ENCODE measurements at regions not wholly inside any gene's neighbourhood (a gene's known extent, or its start where the extent isn't known, plus 50 kb on each side); places are given as distances from the start of the nearest gene placed in this dataset.

DNA sequence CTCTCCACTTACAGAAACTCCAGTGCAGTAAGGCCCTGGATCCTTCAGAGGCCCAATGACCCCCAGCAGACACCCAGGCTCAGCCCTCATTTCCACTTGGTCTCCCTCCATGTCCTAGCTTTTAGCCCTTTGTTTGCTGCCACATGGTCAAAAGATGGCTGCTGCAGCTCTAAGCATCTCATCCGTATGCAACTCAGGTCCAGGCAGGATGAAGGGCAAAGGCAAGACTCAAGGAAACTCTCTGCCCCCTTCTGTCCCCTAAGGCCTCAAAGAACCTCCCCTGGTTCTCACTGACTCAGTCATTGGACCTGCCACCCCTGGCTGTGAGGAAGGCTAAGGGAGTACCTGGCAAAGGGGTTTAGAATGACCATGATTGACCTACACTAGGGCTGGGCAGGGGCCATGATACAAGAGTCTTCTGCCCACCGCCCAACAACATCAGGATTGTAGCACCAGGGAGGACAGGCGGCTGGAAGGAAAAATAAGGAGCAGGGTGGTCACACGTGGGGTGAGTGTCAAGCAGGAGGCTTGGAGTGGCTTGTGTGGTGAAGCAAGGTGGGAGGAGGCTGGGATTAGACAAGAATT is 303.8 kb upstream of the ZMIZ1 start:
- H3K27me3 Mint-ChIP-seq: peaks cover 3% of the 10 kb centered on the region
- ChIA-PET POLR2A (no interaction called here), CTCF (no interaction called here)
- no peaks in the 10 kb centered on the region for H3K36me3 Mint-ChIP-seq
- H3K4me3 Mint-ChIP-seq: no peak overlapping the region
- H3K9me3 Mint-ChIP-seq: no peaks in the 10 kb centered on the region
- intact Hi-C loops (cut with micrococcal nuclease): loop anchor here (5.0 to 10.0 kb wide), 2 partner anchors 207 to 720 kb away; no protein-coding TSS in a partner anchor
- no peak for DNase-seq
- H3K27ac Mint-ChIP-seq: peak overlapping the region; percentile 90
- peaks cover 25% of the 10 kb centered on the region for H3K4me1 Mint-ChIP-seq (ENCODE audit: low read depth)

DNA sequence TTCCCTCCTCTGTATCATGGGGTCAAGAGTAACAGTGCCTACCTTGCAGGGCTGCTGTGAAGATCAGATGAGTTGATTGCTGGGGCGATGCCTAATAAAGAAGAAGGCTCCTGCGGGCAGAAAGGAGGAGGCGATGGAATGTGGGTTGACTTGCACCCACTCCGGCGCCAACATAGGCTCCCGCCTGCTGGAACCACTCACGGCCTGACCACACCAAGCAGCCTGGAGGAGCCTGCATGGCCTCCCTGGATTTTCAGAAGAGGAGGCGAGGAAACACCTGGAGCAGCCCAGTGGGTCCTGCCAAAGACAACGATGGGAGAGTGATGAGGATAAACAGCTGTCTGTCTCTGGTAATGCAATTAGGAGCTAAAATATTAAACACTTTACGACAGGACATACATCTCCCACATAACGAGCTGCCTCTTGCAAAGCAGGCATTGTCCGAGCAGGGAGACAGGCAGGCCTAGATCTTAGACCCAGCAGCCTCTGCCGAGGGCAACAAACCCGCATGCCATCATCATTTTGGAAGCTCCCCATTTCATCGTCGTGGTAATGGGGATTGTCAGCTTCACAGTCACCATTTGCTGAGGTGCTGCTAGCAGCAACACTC is 302.9 kb upstream of the ZMIZ1 start:
- intact Hi-C loops (cut with micrococcal nuclease): loop anchor here (10.0 kb wide), 1 partner anchor 721 kb away; no protein-coding TSS in a partner anchor
- CTCF ChIA-PET: no interaction called here
- H3K27me3 Mint-ChIP-seq: peaks cover 3% of the 10 kb centered on the region

GRCh38 chr10:78766603-78767002 is 302.2 kb upstream of the ZMIZ1 start:
- peaks cover 25% of the 10 kb centered on the region for H3K4me1 Mint-ChIP-seq (ENCODE audit: low read depth)
- DNase-seq: no peak
- H3K4me3 Mint-ChIP-seq: no peak overlapping the region
- no peaks in the 10 kb centered on the region for H3K9me3 Mint-ChIP-seq
- no peak overlapping the region for H3K27ac Mint-ChIP-seq
- peaks cover 3% of the 10 kb centered on the region for H3K27me3 Mint-ChIP-seq
- POLR2A ChIA-PET: no interaction called here
- intact Hi-C loops (cut with micrococcal nuclease): loop anchor here (10.0 kb wide), 1 partner anchor 722 kb away; no protein-coding TSS in a partner anchor
- CTCF ChIA-PET: no interaction called here
- H3K36me3 Mint-ChIP-seq: no peaks in the 10 kb centered on the region

More for the DNA sequence above, 302.9 kb upstream of the ZMIZ1 start:
- no peaks in the 10 kb centered on the region for H3K36me3 Mint-ChIP-seq
- H3K9me3 Mint-ChIP-seq: no peaks in the 10 kb centered on the region
- H3K4me1 Mint-ChIP-seq (ENCODE audit: low read depth): peaks cover 25% of the 10 kb centered on the region
- DNase-seq: peak; percentile 6
- H3K4me3 Mint-ChIP-seq: no peak overlapping the region
- H3K27ac Mint-ChIP-seq: no peak overlapping the region
- POLR2A ChIA-PET: no interaction called here

DNA sequence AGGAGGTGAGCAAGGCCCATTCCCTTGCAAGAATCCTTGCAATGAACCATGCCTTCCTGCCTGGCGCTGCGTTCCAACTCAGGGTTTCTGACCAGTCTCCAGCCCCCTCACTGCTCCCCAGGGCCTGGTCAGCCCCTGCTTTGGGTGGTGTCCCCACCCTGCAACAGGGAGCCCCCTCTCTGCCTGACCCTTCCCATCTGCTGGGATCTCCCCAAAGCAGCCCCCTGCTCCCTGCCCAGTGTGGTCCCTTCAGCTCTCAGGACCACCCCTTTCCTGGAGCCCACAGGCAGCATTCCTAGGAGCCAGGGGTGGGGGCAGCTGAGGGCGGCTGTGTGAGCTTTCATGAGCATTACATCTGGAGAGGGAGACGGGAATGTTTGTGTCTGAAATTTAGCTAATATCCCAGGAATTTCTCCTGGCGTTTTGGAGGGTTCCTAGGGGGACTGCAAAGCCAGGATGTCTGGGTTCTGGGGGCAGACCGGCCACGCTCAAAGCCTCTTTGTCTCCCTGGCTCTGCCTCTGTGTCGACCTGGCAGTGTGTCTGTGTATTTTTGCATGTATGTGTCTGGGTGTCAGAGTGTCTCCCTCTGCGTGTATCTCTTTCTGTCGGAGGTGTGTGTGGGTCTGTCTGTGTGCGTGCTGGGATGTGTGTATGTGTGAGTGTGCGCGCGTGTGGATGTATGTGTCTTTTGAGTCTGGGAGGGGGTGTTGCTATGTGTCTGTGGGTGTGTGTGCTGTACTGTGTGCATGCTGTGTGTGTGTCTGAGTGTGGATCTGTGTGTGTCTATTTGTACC is 300.5 kb upstream of the ZMIZ1 start:
- POLR2A ChIA-PET: no interaction called here
- Mint-ChIP-seq H3K27ac (no peak overlapping the region), H3K36me3 (no peaks in the 10 kb centered on the region), H3K27me3 (no peaks in the 10 kb centered on the region), H3K4me3 (no peak overlapping the region), H3K9me3 (no peaks in the 10 kb centered on the region), H3K4me1 (ENCODE audit: low read depth) (peaks cover 16% of the 10 kb centered on the region)
- DNase-seq: peak; percentile 4
- CTCF ChIA-PET: no interaction called here
- intact Hi-C loops (cut with micrococcal nuclease): loop anchor here (10.0 kb wide), 1 partner anchor 723 kb away; no protein-coding TSS in a partner anchor

DNA sequence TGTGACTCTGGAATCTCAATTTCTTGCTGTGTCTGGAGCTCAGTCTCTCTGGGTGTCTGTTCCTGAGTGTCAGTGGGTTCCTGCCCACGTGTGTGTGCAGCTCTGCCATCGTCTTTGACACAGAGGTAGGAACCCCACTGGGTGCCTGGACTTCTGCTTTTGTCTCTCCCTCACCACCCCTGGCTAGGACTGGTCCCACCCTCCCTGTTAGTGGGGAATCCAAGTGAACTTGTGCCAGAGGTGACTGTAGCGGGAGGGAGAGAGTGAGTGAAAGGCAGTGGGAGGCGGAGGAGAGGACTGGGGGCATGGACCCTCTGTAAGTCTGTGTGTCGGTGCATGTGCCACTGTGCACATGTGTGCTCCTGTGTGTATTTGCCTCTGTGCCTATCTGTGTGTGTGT is 299.9 kb upstream of the ZMIZ1 start:
- POLR2A ChIA-PET: no interaction called here
- no peaks in the 10 kb centered on the region for H3K36me3 Mint-ChIP-seq

GRCh38 chr10:78769526-78769925 is 299.2 kb upstream of the ZMIZ1 start:
- no peak overlapping the region for H3K27ac Mint-ChIP-seq
- ChIA-PET POLR2A (no interaction called here), CTCF (no interaction called here)
- H3K9me3 Mint-ChIP-seq: no peaks in the 10 kb centered on the region
- no peaks in the 10 kb centered on the region for H3K36me3 Mint-ChIP-seq
- no peaks in the 10 kb centered on the region for H3K27me3 Mint-ChIP-seq
- H3K4me1 Mint-ChIP-seq (ENCODE audit: low read depth): peaks cover 3% of the 10 kb centered on the region
- H3K4me3 Mint-ChIP-seq: no peak overlapping the region
- intact Hi-C loops (cut with micrococcal nuclease): loop anchor here (10.0 kb wide), 1 partner anchor 725 kb away; no protein-coding TSS in a partner anchor
- no peak for DNase-seq

More for the DNA sequence above, 299.9 kb upstream of the ZMIZ1 start:
- CTCF ChIA-PET: no interaction called here
- intact Hi-C loops (cut with micrococcal nuclease): loop anchor here (10.0 kb wide), 1 partner anchor 724 kb away; no protein-coding TSS in a partner anchor
- H3K27me3 Mint-ChIP-seq: no peaks in the 10 kb centered on the region
- no peak for DNase-seq
- no peak overlapping the region for H3K27ac Mint-ChIP-seq
- H3K4me1 Mint-ChIP-seq (ENCODE audit: low read depth): peaks cover 10% of the 10 kb centered on the region
- H3K9me3 Mint-ChIP-seq: no peaks in the 10 kb centered on the region
- no peak overlapping the region for H3K4me3 Mint-ChIP-seq

GRCh38 chr10:78770167-78771090 is 298.3 kb upstream of the ZMIZ1 start:
- Mint-ChIP-seq H3K36me3 (no peaks in the 10 kb centered on the region), H3K27me3 (no peaks in the 10 kb centered on the region), H3K9me3 (no peaks in the 10 kb centered on the region), H3K4me1 (ENCODE audit: low read depth) (no peaks in the 10 kb centered on the region), H3K4me3 (no peak overlapping the region), H3K27ac (no peak overlapping the region)
- CTCF ChIA-PET: no interaction called here
- POLR2A ChIA-PET: no interaction called here
- intact Hi-C loops (cut with micrococcal nuclease): no loop called here
- peak; percentile 7 for DNase-seq

- Mint-ChIP-seq H3K27me3 (no peaks in the 10 kb centered on the region), H3K4me1 (ENCODE audit: low read depth) (no peaks in the 10 kb centered on the region), H3K36me3 (no peaks in the 10 kb centered on the region), H3K4me3 (no peak overlapping the region), H3K9me3 (no peaks in the 10 kb centered on the region), H3K27ac (no peak overlapping the region)
- intact Hi-C loops (cut with micrococcal nuclease): no loop called here
- ChIA-PET POLR2A (no interaction called here), CTCF (no interaction called here)
- DNase-seq: no peak
Observed at GRCh38 chr10:78771260-78771659, 297.5 kb upstream of the ZMIZ1 start.

DNA sequence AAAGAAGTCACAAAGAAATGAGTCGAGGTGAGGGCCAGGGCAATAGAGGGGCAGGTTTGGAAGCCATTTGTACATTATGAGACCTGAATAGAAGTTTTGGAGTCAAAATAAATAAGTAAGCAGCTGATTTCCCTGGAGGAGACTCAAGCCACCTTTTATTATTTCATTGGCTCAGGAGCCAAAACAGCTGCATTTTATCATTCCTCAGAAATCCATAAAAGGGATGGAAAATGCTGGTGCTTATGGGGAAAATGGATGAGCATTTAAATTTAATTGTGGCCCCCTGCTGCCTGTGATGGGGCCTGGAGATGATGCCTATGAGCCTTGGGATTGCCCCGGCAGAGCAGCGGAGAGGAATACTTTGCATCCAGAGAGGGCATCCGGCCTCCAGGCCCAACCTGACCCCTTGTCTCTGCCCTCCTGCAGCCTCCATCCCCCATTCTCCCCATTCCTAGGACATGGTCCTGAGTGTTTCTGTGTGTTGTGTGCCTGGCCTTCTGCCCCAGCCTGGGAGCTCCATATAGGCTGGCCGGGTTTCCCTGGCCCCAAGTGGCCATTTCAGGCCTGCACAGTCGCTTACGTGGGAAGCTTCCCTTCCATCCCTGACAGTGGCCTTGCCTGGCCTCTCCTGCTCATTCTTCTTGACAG is 296.8 kb upstream of the ZMIZ1 start:
- H3K4me3 Mint-ChIP-seq: no peak overlapping the region
- H3K9me3 Mint-ChIP-seq: no peaks in the 10 kb centered on the region
- H3K4me1 Mint-ChIP-seq (ENCODE audit: low read depth): no peaks in the 10 kb centered on the region
- intact Hi-C loops (cut with micrococcal nuclease): no loop called here
- CTCF ChIA-PET: no interaction called here
- POLR2A ChIA-PET: no interaction called here
- no peaks in the 10 kb centered on the region for H3K27me3 Mint-ChIP-seq
- DNase-seq: no peak
- no peaks in the 10 kb centered on the region for H3K36me3 Mint-ChIP-seq
- H3K27ac Mint-ChIP-seq: no peak overlapping the region

- Mint-ChIP-seq H3K27ac (no peak overlapping the region), H3K9me3 (no peaks in the 10 kb centered on the region), H3K4me1 (ENCODE audit: low read depth) (no peaks in the 10 kb centered on the region), H3K4me3 (no peak overlapping the region), H3K36me3 (no peaks in the 10 kb centered on the region), H3K27me3 (no peaks in the 10 kb centered on the region)
- DNase-seq: no peak
- ChIA-PET POLR2A (no interaction called here), CTCF (no interaction called here)
- intact Hi-C loops (cut with micrococcal nuclease): no loop called here
Observed at GRCh38 chr10:78772486-78772885, 296.3 kb upstream of the ZMIZ1 start.

DNA sequence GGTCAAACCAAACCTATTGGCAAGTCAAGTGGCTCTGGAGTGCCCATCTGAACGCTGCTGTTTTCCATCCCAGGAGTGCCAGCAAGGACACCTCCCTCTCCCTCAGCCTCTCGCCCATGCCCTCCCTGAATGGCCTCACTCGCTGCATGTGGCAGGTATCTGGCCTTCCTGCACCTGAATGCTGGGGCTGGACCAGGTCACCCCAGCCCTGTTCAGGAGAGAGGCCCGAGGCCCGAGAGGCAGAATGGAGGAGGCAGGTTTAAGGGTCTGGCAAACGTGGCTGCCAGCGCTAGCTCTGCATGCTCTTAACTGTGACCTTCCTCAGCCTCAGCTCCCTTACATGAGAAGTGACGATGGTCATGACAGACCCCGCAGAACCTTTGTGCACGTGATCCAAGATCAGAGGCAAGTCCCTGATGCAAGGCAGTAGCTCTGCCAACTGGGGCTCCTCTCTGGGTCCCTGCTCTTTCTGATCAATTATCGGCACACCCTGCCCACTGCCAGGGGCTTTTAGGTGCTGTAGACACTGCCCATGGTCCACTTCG is 295.7 kb upstream of the ZMIZ1 start:
- ChIA-PET POLR2A (no interaction called here), CTCF (interaction anchor here (1.0 kb wide), 1 partner anchor 9 kb away, joined by 3 read pairs; no protein-coding TSS in a partner anchor)
- no peaks in the 10 kb centered on the region for H3K27me3 Mint-ChIP-seq
- no peaks in the 10 kb centered on the region for H3K4me1 Mint-ChIP-seq (ENCODE audit: low read depth)
- no peak for DNase-seq
- H3K9me3 Mint-ChIP-seq: no peaks in the 10 kb centered on the region
- no peaks in the 10 kb centered on the region for H3K36me3 Mint-ChIP-seq
- H3K4me3 Mint-ChIP-seq: no peak overlapping the region
- intact Hi-C loops (cut with micrococcal nuclease): no loop called here
- no peak overlapping the region for H3K27ac Mint-ChIP-seq
